ENCODE measurements at regions not wholly inside any gene's neighbourhood (a gene's known extent, or its start where the extent isn't known, plus 50 kb on each side); places are given as distances from the start of the nearest gene placed in this dataset.
A peak's percentile ranks its signal among the peaks of the same experiment; 100 is the strongest.

GRCh38 chr2:52000151-52000855 is 968.4 kb upstream of the NRXN1 start:
- no peaks in the 10 kb centered on the region for H4K20me1 ChIP-seq (ENCODE audit: insufficient read depth)
- H3K9me3 ChIP-seq (ENCODE audit: insufficient read depth, low read depth), result no peaks in the 10 kb centered on the region
- DNase-seq, result no peak
- H3K4me3 ChIP-seq, result no peak overlapping the region
- H2AFZ ChIP-seq, result no peak overlapping the region
- no peak for TF ChIP-seq CTCF (conservative IDR thresholded peaks at IDR 0.05)
- TF ChIP-seq EZH2 (IDR thresholded peaks at IDR 0.05; ENCODE audit: low read depth), result no peak
- H3K36me3 ChIP-seq (ENCODE audit: low read depth), result no peaks in the 10 kb centered on the region
- CTCF ChIA-PET, result no interaction called here
- H3K79me2 ChIP-seq (ENCODE audit: low read depth), result no peaks in the 10 kb centered on the region
- no peaks in the 10 kb centered on the region for H3K9me2 ChIP-seq (ENCODE audit: insufficient read depth)
- no peaks in the 10 kb centered on the region for H3K27me3 ChIP-seq (ENCODE audit: insufficient read depth, low read depth)
- H3F3A ChIP-seq (ENCODE audit: insufficient read depth, low read depth), result no peaks in the 10 kb centered on the region
- H3K4me2 ChIP-seq, result no peak overlapping the region
- H3K4me1 ChIP-seq (replicated peaks; ENCODE audit: insufficient read depth), result no peaks in the 10 kb centered on the region
- intact Hi-C loops (cut with micrococcal nuclease; ENCODE audit: unreplicated experiment), result no loop called here
- no TSS peak for BruUV-seq (replicated peaks)
- POLR2A ChIA-PET (ENCODE audit: unreplicated experiment), result no interaction called here
- no peak overlapping the region for H3K27ac ChIP-seq

GRCh38 chr2:51998890-51999289 is 967.0 kb upstream of the NRXN1 start:
- H4K20me1 ChIP-seq (ENCODE audit: insufficient read depth), result no peaks in the 10 kb centered on the region
- POLR2A ChIA-PET (ENCODE audit: unreplicated experiment), result no interaction called here
- CTCF ChIA-PET, result no interaction called here

DNA sequence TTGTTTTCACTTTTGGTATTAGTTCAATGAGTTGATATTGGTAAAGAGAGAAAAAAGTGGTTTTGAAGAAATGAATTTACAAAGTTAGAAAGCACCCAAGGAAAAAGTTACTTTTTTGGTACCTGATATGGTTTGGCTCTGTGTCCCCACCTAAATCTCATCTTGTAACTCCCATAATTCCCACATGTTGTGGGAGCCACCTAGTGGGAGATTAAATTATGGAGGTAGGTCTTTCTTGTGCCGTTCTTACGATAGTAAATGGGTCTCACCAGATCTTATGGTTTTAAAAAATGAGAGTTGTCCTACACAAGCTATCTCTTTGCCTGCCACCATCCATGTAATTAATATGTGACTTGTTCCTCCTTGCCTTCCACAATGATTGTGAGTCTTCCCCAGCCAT is 965.6 kb upstream of the NRXN1 start:
- ChIA-PET POLR2A (ENCODE audit: unreplicated experiment) (no interaction called here), CTCF (no interaction called here)
- Histone ChIP-seq H3K9me3 (ENCODE audit: insufficient read depth, low read depth) (no peaks in the 10 kb centered on the region), H3K27me3 (ENCODE audit: insufficient read depth, low read depth) (no peaks in the 10 kb centered on the region), H3K27ac (no peak overlapping the region), H3K4me2 (no peak overlapping the region), H2AFZ (no peak overlapping the region), H3K4me1 (replicated peaks; ENCODE audit: insufficient read depth) (no peaks in the 10 kb centered on the region), H3K4me3 (no peak overlapping the region), H3K9me2 (ENCODE audit: insufficient read depth) (no peaks in the 10 kb centered on the region), H3K36me3 (ENCODE audit: low read depth) (no peaks in the 10 kb centered on the region), H4K20me1 (ENCODE audit: insufficient read depth) (no peaks in the 10 kb centered on the region), H3F3A (ENCODE audit: insufficient read depth, low read depth) (no peaks in the 10 kb centered on the region), H3K79me2 (ENCODE audit: low read depth) (no peaks in the 10 kb centered on the region)
- no TSS peak for BruUV-seq (replicated peaks)
- intact Hi-C loops (cut with micrococcal nuclease; ENCODE audit: unreplicated experiment), result no loop called here
- peak in 1 of 2 experiments; percentile 10 for DNase-seq
- no peak for TF ChIP-seq EZH2 (IDR thresholded peaks at IDR 0.05; ENCODE audit: low read depth)
- TF ChIP-seq CTCF (conservative IDR thresholded peaks at IDR 0.05), result 0 out of 2 replicates have a peak, but pooled peaks have one; percentile 28

More at GRCh38 chr2:51998890-51999289, 967.0 kb upstream of the NRXN1 start:
- Histone ChIP-seq H3F3A (ENCODE audit: insufficient read depth, low read depth) (no peaks in the 10 kb centered on the region), H3K36me3 (ENCODE audit: low read depth) (no peaks in the 10 kb centered on the region), H3K9me2 (ENCODE audit: insufficient read depth) (no peaks in the 10 kb centered on the region), H3K4me1 (replicated peaks; ENCODE audit: insufficient read depth) (no peaks in the 10 kb centered on the region), H2AFZ (no peak overlapping the region), H3K79me2 (ENCODE audit: low read depth) (no peaks in the 10 kb centered on the region), H3K9me3 (ENCODE audit: insufficient read depth, low read depth) (no peaks in the 10 kb centered on the region), H3K27ac (no peak overlapping the region), H3K27me3 (ENCODE audit: insufficient read depth, low read depth) (no peaks in the 10 kb centered on the region), H3K4me3 (no peak overlapping the region), H3K4me2 (no peak overlapping the region)
- TF ChIP-seq EZH2 (IDR thresholded peaks at IDR 0.05; ENCODE audit: low read depth) (no peak), CTCF (conservative IDR thresholded peaks at IDR 0.05) (no peak)
- DNase-seq, result no peak
- intact Hi-C loops (cut with micrococcal nuclease; ENCODE audit: unreplicated experiment), result no loop called here
- BruUV-seq (replicated peaks), result no TSS peak

All from PC-9 (cell line).